Immature natural killer cell (primary cell): ENCODE measurements at regions not wholly inside any gene's neighbourhood (a gene's known extent, or its start where the extent isn't known, plus 50 kb on each side); places are given as distances from the start of the nearest gene placed in this dataset.
"Not testable (repeated sequence)": the region's sequence is repeated elsewhere in the genome, so short reads cannot be mapped to it uniquely, and the experiment has no call there.

Experiments used
- DNase-seq, 3 donors: peaks; one replicate each; pipeline ENCODE4 v3.0.0; 2022; ENCODE audit warnings: mixed read lengths in 1 of 3
- H3K27ac Mint-ChIP-seq, 6 donors: one replicate each; pipeline ENCODE4 v1.8.0; 2020; ENCODE audit warnings: mixed read lengths in 6 of 6, mild to moderate bottlenecking in 5 of 6, inconsistent platforms in 4 of 6, moderate library complexity in 3 of 6
- H3K27me3 Mint-ChIP-seq, 3 donors: one replicate each; pipeline ENCODE4 v1.8.0; 2020 to 2021; ENCODE audit warnings: low read depth in 3 of 3, mild to moderate bottlenecking in 3 of 3, mixed read lengths in 3 of 3, moderate library complexity in 3 of 3, inconsistent platforms in 1 of 3
- H3K36me3 Mint-ChIP-seq, 3 donors: one replicate each; pipeline ENCODE4 v1.8.0; 2020; ENCODE audit warnings: mixed read lengths in 3 of 3, inconsistent platforms in 2 of 3, mild to moderate bottlenecking in 2 of 3
- H3K4me1 Mint-ChIP-seq, 2 donors: one replicate each; pipeline ENCODE4 v1.8.0; 2020; ENCODE audit warnings: inconsistent platforms in 2 of 2, mild to moderate bottlenecking in 2 of 2, mixed read lengths in 2 of 2, moderate library complexity in 1 of 2
- H3K4me3 Mint-ChIP-seq, 5 donors: one replicate each; pipeline ENCODE4 v1.8.0; 2020; ENCODE audit warnings: mild to moderate bottlenecking in 5 of 5, mixed read lengths in 5 of 5, inconsistent platforms in 3 of 5, moderate library complexity in 3 of 5
- H3K9me3 Mint-ChIP-seq, 6 donors: one replicate each; pipeline ENCODE4 v1.8.0; 2020; ENCODE audit warnings: mild to moderate bottlenecking in 6 of 6, mixed read lengths in 6 of 6, inconsistent platforms in 4 of 6, moderate library complexity in 3 of 6

GRCh38 chr2:142748559-142749099 is 128.8 kb upstream of the KYNU start:
- H3K9me3 Mint-ChIP-seq: peaks cover 3 to 13% (median 6%) of the 10 kb centered on the region in 6 donors
- H3K36me3 Mint-ChIP-seq: no peaks in the 10 kb centered on the region
- H3K27me3 Mint-ChIP-seq: no peaks in the 10 kb centered on the region
- H3K4me3 Mint-ChIP-seq: no peak overlapping the region
- H3K4me1 Mint-ChIP-seq: no peaks in the 10 kb centered on the region
- H3K27ac Mint-ChIP-seq: no peak overlapping the region
- DNase-seq: no peak

- Mint-ChIP-seq H3K27me3 (no peaks in the 10 kb centered on the region), H3K4me3 (no peak overlapping the region), H3K4me1 (no peaks in the 10 kb centered on the region), H3K36me3 (no peaks in the 10 kb centered on the region), H3K9me3 (peaks cover 2 to 13% (median 5%) of the 10 kb centered on the region in 6 donors), H3K27ac (no peak overlapping the region)
- no peak for DNase-seq
Observed at GRCh38 chr2:142745691-142746090, 131.8 kb upstream of the KYNU start.

- Mint-ChIP-seq H3K9me3 (peaks cover 0 to 16% (median 3%) of the 10 kb centered on the region in 6 donors), H3K27me3 (no peaks in the 10 kb centered on the region), H3K4me3 (no peak overlapping the region), H3K4me1 (no peaks in the 10 kb centered on the region), H3K36me3 (no peaks in the 10 kb centered on the region), H3K27ac (no peak overlapping the region)
- no peak for DNase-seq
Observed at GRCh38 chr2:142742371-142743214, 134.9 kb upstream of the KYNU start.

GRCh38 chr2:142741764-142742269 is 135.6 kb upstream of the KYNU start:
- Mint-ChIP-seq H3K27ac (no peak overlapping the region), H3K36me3 (no peaks in the 10 kb centered on the region), H3K9me3 (peaks cover 0 to 16% (median 3%) of the 10 kb centered on the region in 6 donors), H3K4me1 (no peaks in the 10 kb centered on the region), H3K27me3 (no peaks in the 10 kb centered on the region), H3K4me3 (no peak overlapping the region)
- no peak for DNase-seq

GRCh38 chr2:142734770-142735169 is 142.7 kb upstream of the KYNU start:
- Mint-ChIP-seq H3K9me3 (peaks cover 0 to 9% (median 5%) of the 10 kb centered on the region in 6 donors), H3K4me1 (no peaks in the 10 kb centered on the region), H3K27ac (no peak overlapping the region), H3K36me3 (no peaks in the 10 kb centered on the region), H3K4me3 (no peak overlapping the region), H3K27me3 (peaks cover 0 to 2% (median 0%) of the 10 kb centered on the region in 3 donors)
- DNase-seq: no peak

GRCh38 chr2:142734231-142734630 is 143.2 kb upstream of the KYNU start:
- peaks cover 0 to 9% (median 5%) of the 10 kb centered on the region in 6 donors for H3K9me3 Mint-ChIP-seq

GRCh38 chr2:142729814-142730213 is 147.7 kb upstream of the KYNU start:
- not testable (repeated sequence) for H3K4me1 Mint-ChIP-seq, H3K27me3 Mint-ChIP-seq, H3K36me3 Mint-ChIP-seq, H3K27ac Mint-ChIP-seq, DNase-seq, H3K4me3 Mint-ChIP-seq
- H3K9me3 Mint-ChIP-seq: peaks cover 0 to 17% (median 4%) of the 10 kb centered on the region in 6 donors

More at GRCh38 chr2:142734231-142734630, 143.2 kb upstream of the KYNU start:
- DNase-seq: no peak
- Mint-ChIP-seq H3K36me3 (no peaks in the 10 kb centered on the region), H3K27ac (no peak overlapping the region), H3K4me1 (no peaks in the 10 kb centered on the region), H3K27me3 (peaks cover 0 to 2% (median 0%) of the 10 kb centered on the region in 3 donors), H3K4me3 (no peak overlapping the region)

GRCh38 chr2:142727821-142728478 is 149.5 kb upstream of the KYNU start:
- not testable (repeated sequence) for H3K4me3 Mint-ChIP-seq, H3K4me1 Mint-ChIP-seq, H3K36me3 Mint-ChIP-seq, H3K27ac Mint-ChIP-seq, DNase-seq, H3K27me3 Mint-ChIP-seq
- H3K9me3 Mint-ChIP-seq: peaks cover 0 to 17% (median 5%) of the 10 kb centered on the region in 6 donors

- H3K9me3 Mint-ChIP-seq: peaks cover 3 to 20% (median 7%) of the 10 kb centered on the region in 6 donors
- no peaks in the 10 kb centered on the region for H3K4me1 Mint-ChIP-seq
- H3K4me3 Mint-ChIP-seq: no peak overlapping the region
- peaks cover 0 to 2% (median 2%) of the 10 kb centered on the region in 3 donors for H3K27me3 Mint-ChIP-seq
- peaks cover 0 to 2% (median 0%) of the 10 kb centered on the region in 3 donors for H3K36me3 Mint-ChIP-seq
- no peak overlapping the region for H3K27ac Mint-ChIP-seq
- DNase-seq: no peak
Observed at GRCh38 chr2:142725386-142725785, 152.1 kb upstream of the KYNU start.

GRCh38 chr2:142724713-142725349 is 152.6 kb upstream of the KYNU start:
- peaks cover 0 to 2% (median 0%) of the 10 kb centered on the region in 3 donors for H3K36me3 Mint-ChIP-seq
- H3K4me1 Mint-ChIP-seq: no peaks in the 10 kb centered on the region
- no peak for DNase-seq
- H3K27me3 Mint-ChIP-seq: peaks cover 0 to 2% (median 2%) of the 10 kb centered on the region in 3 donors
- peaks cover 1 to 20% (median 9%) of the 10 kb centered on the region in 6 donors for H3K9me3 Mint-ChIP-seq
- no peak overlapping the region for H3K27ac Mint-ChIP-seq
- H3K4me3 Mint-ChIP-seq: no peak overlapping the region

GRCh38 chr2:142724186-142724585 is 153.3 kb upstream of the KYNU start:
- no peak for DNase-seq
- Mint-ChIP-seq H3K4me3 (no peak overlapping the region), H3K9me3 (peaks cover 1 to 18% (median 7%) of the 10 kb centered on the region in 6 donors)

GRCh38 chr2:142723236-142723635 is 154.2 kb upstream of the KYNU start:
- no peak for DNase-seq
- Mint-ChIP-seq H3K27ac (no peak overlapping the region), H3K36me3 (no peaks in the 10 kb centered on the region), H3K27me3 (peaks cover 0 to 2% (median 2%) of the 10 kb centered on the region in 3 donors), H3K9me3 (peaks cover 0 to 18% (median 5%) of the 10 kb centered on the region in 6 donors), H3K4me1 (no peaks in the 10 kb centered on the region), H3K4me3 (no peak overlapping the region)

More at GRCh38 chr2:142724186-142724585, 153.3 kb upstream of the KYNU start:
- Mint-ChIP-seq H3K4me1 (no peaks in the 10 kb centered on the region), H3K27me3 (peaks cover 0 to 2% (median 2%) of the 10 kb centered on the region in 3 donors), H3K27ac (no peak overlapping the region), H3K36me3 (peaks cover 0 to 2% (median 0%) of the 10 kb centered on the region in 3 donors)

GRCh38 chr2:142722569-142722968 is 154.9 kb upstream of the KYNU start:
- Mint-ChIP-seq H3K4me1 (no peaks in the 10 kb centered on the region), H3K9me3 (peaks cover 0 to 13% (median 3%) of the 10 kb centered on the region in 6 donors), H3K36me3 (no peaks in the 10 kb centered on the region), H3K27ac (no peak overlapping the region), H3K27me3 (peaks cover 0 to 2% (median 2%) of the 10 kb centered on the region in 3 donors), H3K4me3 (no peak overlapping the region)
- no peak for DNase-seq
